GM10266 (cell line): ENCODE measurements at regions not wholly inside any gene's neighbourhood (a gene's known extent, or its start where the extent isn't known, plus 50 kb on each side); places are given as distances from the start of the nearest gene placed in this dataset.

Experiments
- DNase-seq: peaks from one replicate; pipeline ENCODE4 v3.0.0; 2012; ENCODE audit errors: extremely low spot score
- CTCF ChIP-seq: IDR thresholded peaks from 2 replicates; pipeline ENCODE4 v1.5.1; 2012; ENCODE audit warnings: mild to moderate bottlenecking, low read depth; ENCODE audit not compliant: control insufficient read depth, insufficient read depth; ENCODE audit errors: missing control alignments

GRCh38 chr4:155591738-155592143 is 74.9 kb upstream of the GUCY1A1 start:
- TF ChIP-seq CTCF: no peak
- no peak for DNase-seq

- no peak for DNase-seq
- no peak for TF ChIP-seq CTCF
These were observed 75.7 kb upstream of the GUCY1A1 start for GRCh38 chr4:155590796-155591585.

- no peak for DNase-seq
- TF ChIP-seq CTCF: no peak
These were observed 78.2 kb upstream of the GUCY1A1 start for GRCh38 chr4:155588437-155588836.

- no peak for DNase-seq
- no peak for TF ChIP-seq CTCF
These were observed 78.9 kb upstream of the GUCY1A1 start for GRCh38 chr4:155587766-155588165.

GRCh38 chr4:155582971-155583437 is 83.6 kb upstream of the GUCY1A1 start:
- DNase-seq: no peak
- TF ChIP-seq CTCF: no peak

- TF ChIP-seq CTCF: no peak
- no peak for DNase-seq
These were observed 84.6 kb upstream of the GUCY1A1 start for GRCh38 chr4:155582041-155582440.

GRCh38 chr4:155578726-155579370 is 87.8 kb upstream of the GUCY1A1 start:
- DNase-seq: no peak

More at GRCh38 chr4:155578726-155579370, 87.8 kb upstream of the GUCY1A1 start:
- no peak for TF ChIP-seq CTCF
